SK-N-MC (cell line): ENCODE measurements at regions not wholly inside any gene's neighbourhood (a gene's known extent, or its start where the extent isn't known, plus 50 kb on each side); places are given as distances from the start of the nearest gene placed in this dataset.

Experiments
- EZH2 ChIP-seq: fragments of 200-600 bp; sonication (generic); IDR thresholded peaks from one replicate; pipeline ENCODE4 v1.6.1; 2017; ENCODE audit warnings: antibody characterized with exemption
- FOXP2 ChIP-seq: optimal IDR thresholded peaks from 2 replicates; pipeline ENCODE3; 2011; ENCODE audit warnings: mild to moderate bottlenecking, moderate library complexity; ENCODE audit not compliant: insufficient read depth; ENCODE audit errors: extremely low read length, control extremely low read depth
- POLR2AphosphoS5 ChIP-seq: IDR thresholded peaks from 2 replicates; pipeline ENCODE4 v1.6.1; 2012; ENCODE audit warnings: mild to moderate bottlenecking, low read depth, low read length, borderline replicate concordance

- no peak for TF ChIP-seq POLR2AphosphoS5
- no peak for TF ChIP-seq EZH2
- no peak for TF ChIP-seq FOXP2
Measured at GRCh38 chr10:91690412-91690811, 57.5 kb upstream of the PPP1R3C start.
